Heart left ventricle (tissue), 13 donors: ENCODE measurements at regions not wholly inside any gene's neighbourhood (a gene's known extent, or its start where the extent isn't known, plus 50 kb on each side); places are given as distances from the start of the nearest gene placed in this dataset.

Source experiments
- POLR2A ChIP-seq, 2 donors: fragments of 450-650 bp; IDR thresholded peaks; one replicate each; pipeline ENCODE4 v1.6.1; 2017; ENCODE audit warnings: antibody characterized with exemption in 2 of 2, mild to moderate bottlenecking in 2 of 2, moderate library complexity in 2 of 2
- TF ChIP-seq, protein P1 (sequence below), 12 donors: fragments of 200-600 bp; sonication (generic) in 4 of 12; IDR thresholded peaks; one replicate each; pipeline versions ENCODE4 v1.5.0 to v1.8.0; 2018 to 2022; ENCODE audit warnings: antibody characterized with exemption in 12 of 12, mild to moderate bottlenecking in 5 of 12
- donor health status: ischemic (EF 13 %, LVEDD 7.1; RV severe dilation, severe dysfunction).
- donor health status: DM: no; HTN: yes; CAD: no.
- donor health status: DM: no; HTN: no; CAD: no.
- donor health status: ischemic (EF 25% LVEDD 6.9; RV normal size, moderate dysfunction).
- donor health status: ischemic (EF 25% LVEDD 5.7; RV mildly dilated, moderate dysfunction).
- donor health status: ischemic (EF 35%, LVEDD 5.7; RV mildly dilated, moderate dysfunction).
- donor health status: nonischemic (EF 11% LVEDD 7.7; RV severe dilation, severe dysfunction).
- donor health status: DM: yes; HTN: yes; CAD: no.
- donor health status: PGD.
- donor health status: ischemic (EF 29% LVEDD 5.4; RV normal size, mild dysfunction).
- donor health status: nonischemic (EF 23%, LVEDD 6.1; RV moderate dilation, normal function).

- TF ChIP-seq, protein P1, sequence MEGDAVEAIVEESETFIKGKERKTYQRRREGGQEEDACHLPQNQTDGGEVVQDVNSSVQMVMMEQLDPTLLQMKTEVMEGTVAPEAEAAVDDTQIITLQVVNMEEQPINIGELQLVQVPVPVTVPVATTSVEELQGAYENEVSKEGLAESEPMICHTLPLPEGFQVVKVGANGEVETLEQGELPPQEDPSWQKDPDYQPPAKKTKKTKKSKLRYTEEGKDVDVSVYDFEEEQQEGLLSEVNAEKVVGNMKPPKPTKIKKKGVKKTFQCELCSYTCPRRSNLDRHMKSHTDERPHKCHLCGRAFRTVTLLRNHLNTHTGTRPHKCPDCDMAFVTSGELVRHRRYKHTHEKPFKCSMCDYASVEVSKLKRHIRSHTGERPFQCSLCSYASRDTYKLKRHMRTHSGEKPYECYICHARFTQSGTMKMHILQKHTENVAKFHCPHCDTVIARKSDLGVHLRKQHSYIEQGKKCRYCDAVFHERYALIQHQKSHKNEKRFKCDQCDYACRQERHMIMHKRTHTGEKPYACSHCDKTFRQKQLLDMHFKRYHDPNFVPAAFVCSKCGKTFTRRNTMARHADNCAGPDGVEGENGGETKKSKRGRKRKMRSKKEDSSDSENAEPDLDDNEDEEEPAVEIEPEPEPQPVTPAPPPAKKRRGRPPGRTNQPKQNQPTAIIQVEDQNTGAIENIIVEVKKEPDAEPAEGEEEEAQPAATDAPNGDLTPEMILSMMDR (IDR thresholded peaks at IDR 0.05): no peak
- TF ChIP-seq POLR2A (IDR thresholded peaks at IDR 0.05): no peak
Observed at GRCh38 chr1:215360758-215361157, 206.3 kb upstream of the KCTD3 start.
